ENCODE measurements at regions not wholly inside any gene's neighbourhood (a gene's known extent, or its start where the extent isn't known, plus 50 kb on each side); places are given as distances from the start of the nearest gene placed in this dataset.

DNA sequence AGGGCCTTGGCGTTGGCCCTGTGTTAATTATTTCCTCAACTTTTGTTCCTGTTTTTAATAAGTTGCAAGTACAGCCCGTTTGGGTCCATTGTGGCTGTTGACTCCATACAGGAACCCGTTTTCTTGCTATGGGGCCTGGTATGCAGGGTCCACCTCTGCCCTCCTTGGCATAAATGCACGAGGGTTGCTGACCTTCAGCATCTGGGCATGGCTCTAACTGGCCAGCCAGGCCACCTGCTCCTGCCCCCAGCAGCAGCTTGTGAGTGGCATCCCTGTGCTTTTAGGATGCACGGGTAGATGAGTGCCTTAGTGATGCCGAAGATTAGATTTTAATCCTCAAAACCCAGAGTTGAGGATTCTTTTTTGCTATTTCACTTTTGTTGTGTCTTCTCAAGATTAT is 123.2 kb downstream of the GLRX3 start:
- no peak for DNase-seq
- peaks cover 0 to 6% (median 0%) of the 10 kb centered on the region in 12 donors for H3K9me3 ChIP-seq
- no peak overlapping the region for H3K4me3 ChIP-seq
- intact Hi-C loops (cut with DNase I) = loop anchor here in 1 of 10 donors (10.0 kb wide), 1 partner anchor 1525 kb away; no protein-coding TSS in a partner anchor
- no peaks in the 10 kb centered on the region for H3K4me1 ChIP-seq
- TF ChIP-seq POLR2A (IDR thresholded peaks at IDR 0.05) = no peak
- TF ChIP-seq, protein P1, sequence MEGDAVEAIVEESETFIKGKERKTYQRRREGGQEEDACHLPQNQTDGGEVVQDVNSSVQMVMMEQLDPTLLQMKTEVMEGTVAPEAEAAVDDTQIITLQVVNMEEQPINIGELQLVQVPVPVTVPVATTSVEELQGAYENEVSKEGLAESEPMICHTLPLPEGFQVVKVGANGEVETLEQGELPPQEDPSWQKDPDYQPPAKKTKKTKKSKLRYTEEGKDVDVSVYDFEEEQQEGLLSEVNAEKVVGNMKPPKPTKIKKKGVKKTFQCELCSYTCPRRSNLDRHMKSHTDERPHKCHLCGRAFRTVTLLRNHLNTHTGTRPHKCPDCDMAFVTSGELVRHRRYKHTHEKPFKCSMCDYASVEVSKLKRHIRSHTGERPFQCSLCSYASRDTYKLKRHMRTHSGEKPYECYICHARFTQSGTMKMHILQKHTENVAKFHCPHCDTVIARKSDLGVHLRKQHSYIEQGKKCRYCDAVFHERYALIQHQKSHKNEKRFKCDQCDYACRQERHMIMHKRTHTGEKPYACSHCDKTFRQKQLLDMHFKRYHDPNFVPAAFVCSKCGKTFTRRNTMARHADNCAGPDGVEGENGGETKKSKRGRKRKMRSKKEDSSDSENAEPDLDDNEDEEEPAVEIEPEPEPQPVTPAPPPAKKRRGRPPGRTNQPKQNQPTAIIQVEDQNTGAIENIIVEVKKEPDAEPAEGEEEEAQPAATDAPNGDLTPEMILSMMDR (IDR thresholded peaks at IDR 0.05) = no peak
- no peak overlapping the region for H3K27ac ChIP-seq
- no peaks in the 10 kb centered on the region for H3K27me3 ChIP-seq
- H3K36me3 ChIP-seq = no peaks in the 10 kb centered on the region
- no peak for ATAC-seq
- 60 to 78% (median 73%) methylated on average over 6 of the region's 6 CpGs for WGBS, 4 donors

DNA sequence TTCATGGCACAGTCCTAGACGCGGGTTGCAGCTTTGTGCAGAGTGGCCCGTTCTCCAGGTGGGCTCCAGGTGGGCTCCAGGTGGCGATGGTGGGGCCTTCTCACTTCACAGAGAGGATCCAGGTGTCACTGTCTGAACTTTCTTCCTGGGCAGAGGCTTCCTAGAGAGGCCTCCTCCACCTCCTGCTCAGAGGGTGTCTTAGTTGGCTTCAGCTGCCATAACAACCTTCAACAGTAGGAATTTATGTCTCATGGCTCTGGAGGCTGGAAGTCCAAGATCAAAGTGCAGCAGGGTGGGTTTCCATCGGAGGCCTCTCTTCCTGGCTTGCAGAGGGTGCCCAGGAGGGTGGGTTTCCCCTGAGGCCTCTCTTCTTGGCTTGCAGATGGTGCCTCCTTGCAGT is 125.1 kb downstream of the GLRX3 start:
- no peak for DNase-seq
- Histone ChIP-seq H3K27ac (no peak overlapping the region), H3K9me3 (peaks cover 0 to 6% (median 0%) of the 10 kb centered on the region in 12 donors), H3K4me3 (no peak overlapping the region), H3K36me3 (no peaks in the 10 kb centered on the region), H3K27me3 (no peaks in the 10 kb centered on the region), H3K4me1 (no peaks in the 10 kb centered on the region)
- intact Hi-C loops (cut with DNase I) = no loop called here
- TF ChIP-seq POLR2A (IDR thresholded peaks at IDR 0.05) = no peak
- TF ChIP-seq, protein P1 (IDR thresholded peaks at IDR 0.05) = no peak
- no peak for ATAC-seq
- WGBS, 4 donors = 68 to 76% (median 74%) methylated on average over 5 of the region's 5 CpGs

DNA sequence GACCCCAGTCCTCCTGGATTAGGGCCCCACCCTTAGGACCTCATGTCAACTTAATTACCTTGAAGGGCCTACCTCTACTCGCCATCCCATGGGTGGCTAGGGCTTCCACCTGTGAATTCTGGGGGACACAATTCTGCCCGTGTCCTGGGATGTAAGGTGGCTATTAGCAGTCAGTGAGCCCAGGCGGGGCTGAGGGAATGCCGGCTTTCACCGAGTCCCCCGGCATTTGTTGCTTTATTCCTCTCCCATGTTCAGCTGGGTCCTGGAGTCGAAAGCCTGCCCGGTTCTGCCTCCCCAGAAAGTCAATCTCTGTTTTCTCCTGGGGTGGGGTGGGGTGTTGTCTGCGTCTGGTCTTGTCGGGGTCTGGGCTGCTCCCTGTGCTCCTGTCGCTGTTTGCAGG is 125.6 kb downstream of the GLRX3 start:
- no peak overlapping the region for H3K4me3 ChIP-seq
- H3K4me1 ChIP-seq = no peaks in the 10 kb centered on the region
- peaks cover 0 to 6% (median 0%) of the 10 kb centered on the region in 12 donors for H3K9me3 ChIP-seq
- DNase-seq (no peak), ATAC-seq (no peak)
- no peaks in the 10 kb centered on the region for H3K27me3 ChIP-seq
- no peak for TF ChIP-seq POLR2A (IDR thresholded peaks at IDR 0.05)
- TF ChIP-seq, protein P1 (IDR thresholded peaks at IDR 0.05) = no peak
- intact Hi-C loops (cut with DNase I) = no loop called here
- no peak overlapping the region for H3K27ac ChIP-seq
- 89 to 93% (median 93%) methylated on average over 11 of the region's 11 CpGs for WGBS, 4 donors
- H3K36me3 ChIP-seq = no peaks in the 10 kb centered on the region

DNA sequence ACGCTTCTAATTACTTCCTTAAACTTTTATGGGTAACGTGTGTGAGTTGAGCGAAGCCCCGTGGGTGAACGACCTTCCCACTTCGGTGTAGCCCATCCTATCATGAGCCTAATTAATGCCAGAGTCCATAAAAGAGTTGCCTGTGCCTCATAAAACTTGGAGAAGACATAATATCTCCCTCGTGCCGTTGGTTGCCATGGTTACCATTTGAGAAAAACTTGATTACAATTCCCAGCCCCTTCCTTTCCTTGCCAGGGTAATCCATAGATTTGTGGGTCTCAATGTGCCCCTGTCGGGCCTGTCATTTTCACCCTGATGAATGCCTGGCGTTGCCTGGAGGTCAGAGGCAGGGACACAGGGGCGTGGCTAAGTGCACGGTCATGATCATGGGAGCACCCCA is 127.1 kb downstream of the GLRX3 start:
- Histone ChIP-seq H3K27me3 (no peaks in the 10 kb centered on the region), H3K4me3 (no peak overlapping the region), H3K4me1 (no peaks in the 10 kb centered on the region), H3K9me3 (peaks cover 0 to 10% (median 0%) of the 10 kb centered on the region in 12 donors), H3K27ac (no peak overlapping the region), H3K36me3 (no peaks in the 10 kb centered on the region)
- intact Hi-C loops (cut with DNase I) = no loop called here
- ATAC-seq = no peak
- no peak for DNase-seq
- TF ChIP-seq, protein P1 (IDR thresholded peaks at IDR 0.05) = no peak
- no peak for TF ChIP-seq POLR2A (IDR thresholded peaks at IDR 0.05)
- 75 to 81% (median 76%) methylated on average over 12 of the region's 12 CpGs for WGBS, 4 donors
